Suprapubic skin (tissue), 4 donors: ENCODE measurements at regions not wholly inside any gene's neighbourhood (a gene's known extent, or its start where the extent isn't known, plus 50 kb on each side); places are given as distances from the start of the nearest gene placed in this dataset.

Experiments
- EP300 ChIP-seq: sonication (generic); formaldehyde crosslinking; IDR thresholded peaks from one replicate; pipeline ENCODE4 v1.6.1; 2017; ENCODE audit warnings: antibody characterized with exemption
- POLR2A ChIP-seq, 2 donors: fragments of 450-650 bp; IDR thresholded peaks; one replicate each; pipeline ENCODE4 v1.6.1; 2017; ENCODE audit warnings: antibody characterized with exemption in 2 of 2, mild to moderate bottlenecking in 2 of 2, moderate library complexity in 2 of 2
- POLR2AphosphoS5 ChIP-seq, 3 donors: sonication (generic); formaldehyde crosslinking; IDR thresholded peaks; one replicate each; pipeline ENCODE4 v1.6.1; 2017; ENCODE audit warnings: antibody characterized with exemption in 3 of 3
- TF ChIP-seq, protein P1 (sequence below), 2 donors: fragments of 200-600 bp in 1 of 2; fragments of 450-650 bp in 1 of 2; sonication (generic) in 1 of 2; IDR thresholded peaks; one replicate each; pipeline ENCODE4 v1.5.1; 2016 to 2019; ENCODE audit warnings: antibody characterized with exemption in 2 of 2, mild to moderate bottlenecking in 1 of 2, moderate library complexity in 1 of 2

DNA sequence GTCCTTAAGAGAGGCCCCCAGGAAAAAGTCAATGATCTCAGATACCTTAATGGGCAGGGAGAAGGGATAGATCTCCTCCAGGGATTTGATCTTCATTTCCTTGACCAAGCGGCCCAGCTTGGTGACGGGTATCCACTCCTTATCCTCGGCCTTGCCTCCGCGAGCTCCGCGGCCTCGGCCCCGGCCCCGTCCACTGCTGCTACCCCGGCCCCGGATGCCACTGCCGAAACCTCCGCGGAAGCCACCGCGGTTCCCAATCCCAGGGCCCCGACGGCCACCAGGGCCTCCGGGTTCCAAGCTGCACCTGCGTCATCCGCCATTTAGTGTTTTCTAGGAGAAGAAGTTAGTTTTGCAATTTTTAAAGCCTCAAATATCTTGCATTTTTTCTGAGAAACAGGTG lies 65.2 kb upstream of the KIF2B start:
- TF ChIP-seq, protein P1, sequence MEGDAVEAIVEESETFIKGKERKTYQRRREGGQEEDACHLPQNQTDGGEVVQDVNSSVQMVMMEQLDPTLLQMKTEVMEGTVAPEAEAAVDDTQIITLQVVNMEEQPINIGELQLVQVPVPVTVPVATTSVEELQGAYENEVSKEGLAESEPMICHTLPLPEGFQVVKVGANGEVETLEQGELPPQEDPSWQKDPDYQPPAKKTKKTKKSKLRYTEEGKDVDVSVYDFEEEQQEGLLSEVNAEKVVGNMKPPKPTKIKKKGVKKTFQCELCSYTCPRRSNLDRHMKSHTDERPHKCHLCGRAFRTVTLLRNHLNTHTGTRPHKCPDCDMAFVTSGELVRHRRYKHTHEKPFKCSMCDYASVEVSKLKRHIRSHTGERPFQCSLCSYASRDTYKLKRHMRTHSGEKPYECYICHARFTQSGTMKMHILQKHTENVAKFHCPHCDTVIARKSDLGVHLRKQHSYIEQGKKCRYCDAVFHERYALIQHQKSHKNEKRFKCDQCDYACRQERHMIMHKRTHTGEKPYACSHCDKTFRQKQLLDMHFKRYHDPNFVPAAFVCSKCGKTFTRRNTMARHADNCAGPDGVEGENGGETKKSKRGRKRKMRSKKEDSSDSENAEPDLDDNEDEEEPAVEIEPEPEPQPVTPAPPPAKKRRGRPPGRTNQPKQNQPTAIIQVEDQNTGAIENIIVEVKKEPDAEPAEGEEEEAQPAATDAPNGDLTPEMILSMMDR (IDR thresholded peaks at IDR 0.05): no peak
- TF ChIP-seq POLR2AphosphoS5 (IDR thresholded peaks at IDR 0.05): no peak
- TF ChIP-seq POLR2A (IDR thresholded peaks at IDR 0.05): no peak
- TF ChIP-seq EP300: no peak
